Muscle of leg (tissue), 3 donors: ENCODE measurements at regions not wholly inside any gene's neighbourhood (a gene's known extent, or its start where the extent isn't known, plus 50 kb on each side); places are given as distances from the start of the nearest gene placed in this dataset.

ENCODE experiments used
- DNase-seq: peaks from one replicate; pipeline ENCODE4 v3.0.0; 2013
- H3K27ac ChIP-seq: one replicate; pipeline ENCODE4 v1.5.1; 2013; ENCODE audit warnings: mild to moderate bottlenecking, low read length, control low read depth
- H3K27me3 ChIP-seq: one replicate; pipeline ENCODE4 v1.6.1; 2013; ENCODE audit warnings: low read length; ENCODE audit not compliant: control insufficient read depth, insufficient read depth
- H3K36me3 ChIP-seq: one replicate; pipeline ENCODE4 v1.6.1; 2013; ENCODE audit warnings: low read length; ENCODE audit not compliant: control insufficient read depth, insufficient read depth
- H3K4me1 ChIP-seq: one replicate; pipeline ENCODE4 v1.6.1; 2013; ENCODE audit warnings: low read length; ENCODE audit not compliant: control insufficient read depth, insufficient read depth
- H3K4me3 ChIP-seq: one replicate; pipeline ENCODE4 v1.5.1; 2013; ENCODE audit warnings: low read length, control low read depth
- H3K9me3 ChIP-seq: replicated peaks from 2 replicates; pipeline ENCODE4 v1.6.1; 2013; ENCODE audit warnings: low read depth, low read length; ENCODE audit not compliant: control insufficient read depth
- WGBS: methylation state at CpG from one replicate; pipeline ENCODE4 v1.1.5; 2013; ENCODE audit warnings: missing lambda C conversion rate; ENCODE audit not compliant: insufficient coverage; 5-methylcytosine and 5-hydroxymethylcytosine counted together

DNA sequence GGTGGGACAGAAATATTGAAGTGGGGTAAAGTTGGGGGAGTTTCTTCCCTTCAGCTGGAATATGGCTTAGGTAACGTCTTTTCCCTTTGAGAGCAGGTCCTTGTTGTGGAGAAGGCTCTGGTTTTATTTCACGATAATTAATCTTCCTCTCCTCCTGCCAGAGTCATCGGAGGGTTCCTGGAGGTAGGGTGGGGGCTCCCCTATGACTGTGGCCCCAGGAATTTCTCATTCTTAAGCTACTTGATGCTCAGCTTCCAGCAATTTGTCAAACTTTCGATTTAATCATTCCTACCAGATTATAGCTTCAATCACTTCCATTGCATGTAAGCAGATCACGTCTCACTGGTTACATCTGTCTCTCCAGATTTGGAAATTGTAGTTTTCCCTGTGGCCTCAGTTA is 242.8 kb upstream of the PLET1 start:
- no peaks in the 10 kb centered on the region for H3K9me3 ChIP-seq
- H3K27ac ChIP-seq = no peak overlapping the region
- 100% methylated on average over 1 of the region's 5 CpGs for WGBS
- H3K4me1 ChIP-seq = no peaks in the 10 kb centered on the region
- H3K27me3 ChIP-seq = peaks cover 6% of the 10 kb centered on the region
- no peak overlapping the region for H3K4me3 ChIP-seq
- no peaks in the 10 kb centered on the region for H3K36me3 ChIP-seq
- no peak for DNase-seq

GRCh38 chr11:112504056-112504455 is 243.4 kb upstream of the PLET1 start:
- H3K9me3 ChIP-seq = no peaks in the 10 kb centered on the region
- no peak for DNase-seq
- WGBS = no CpG with 5 or more reads among the region's 1 CpG
- no peak overlapping the region for H3K4me3 ChIP-seq
- no peaks in the 10 kb centered on the region for H3K36me3 ChIP-seq
- peaks cover under 1% of the 10 kb centered on the region for H3K27me3 ChIP-seq
- H3K4me1 ChIP-seq = no peaks in the 10 kb centered on the region
- no peak overlapping the region for H3K27ac ChIP-seq

GRCh38 chr11:112506852-112507251 is 246.2 kb upstream of the PLET1 start:
- Histone ChIP-seq H3K27me3 (peaks cover 5% of the 10 kb centered on the region), H3K4me3 (no peak overlapping the region), H3K4me1 (no peaks in the 10 kb centered on the region), H3K27ac (no peak overlapping the region), H3K36me3 (no peaks in the 10 kb centered on the region), H3K9me3 (no peaks in the 10 kb centered on the region)
- no peak for DNase-seq
- WGBS = no CpG with 5 or more reads among the region's 1 CpG

DNA sequence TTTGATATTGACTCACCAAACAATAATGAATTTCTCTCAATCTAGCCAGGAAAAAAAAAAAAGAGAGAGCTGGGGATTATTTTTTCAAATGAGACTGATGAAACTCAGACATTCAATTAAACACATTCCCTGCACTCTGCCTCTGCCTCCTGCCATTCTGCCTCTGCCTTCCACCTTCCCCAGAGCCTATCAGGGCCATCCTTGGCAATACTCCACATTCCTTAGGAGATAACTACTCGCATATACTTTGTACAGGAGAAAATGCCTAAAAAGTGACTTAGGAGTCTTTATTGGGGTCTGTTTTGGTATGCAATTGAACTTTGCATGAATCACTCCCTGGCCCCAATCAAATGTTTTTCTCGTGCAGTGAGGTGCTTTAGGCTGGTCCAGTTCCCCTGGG is 246.6 kb upstream of the PLET1 start:
- DNase-seq = no peak
- no peaks in the 10 kb centered on the region for H3K4me1 ChIP-seq
- peaks cover 5% of the 10 kb centered on the region for H3K27me3 ChIP-seq
- WGBS = no CpG with 5 or more reads among the region's 2 CpGs
- H3K27ac ChIP-seq = no peak overlapping the region
- no peaks in the 10 kb centered on the region for H3K36me3 ChIP-seq
- no peaks in the 10 kb centered on the region for H3K9me3 ChIP-seq
- no peak overlapping the region for H3K4me3 ChIP-seq

DNA sequence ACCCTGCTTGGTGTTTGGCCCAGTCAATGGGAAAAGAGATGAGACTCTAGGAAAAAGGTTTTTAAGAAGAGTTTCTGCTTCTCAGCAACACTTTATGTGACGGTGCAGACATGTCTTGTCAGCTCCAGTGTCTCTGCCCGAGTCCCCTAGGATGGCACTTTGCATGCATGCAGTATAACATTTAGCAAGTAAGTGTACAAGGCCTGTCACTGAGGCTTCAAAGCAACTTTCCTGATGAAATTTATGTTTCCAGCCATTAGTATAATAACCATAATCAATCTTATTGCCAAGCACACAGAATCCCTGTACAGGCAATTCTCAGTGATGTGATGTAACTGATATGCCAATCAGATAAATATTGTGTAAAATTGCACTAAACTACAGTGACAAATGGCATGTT is 248.1 kb upstream of the PLET1 start:
- Histone ChIP-seq H3K9me3 (no peaks in the 10 kb centered on the region), H3K36me3 (no peaks in the 10 kb centered on the region), H3K27ac (no peak overlapping the region), H3K27me3 (peaks cover 5% of the 10 kb centered on the region), H3K4me3 (no peak overlapping the region), H3K4me1 (no peaks in the 10 kb centered on the region)
- DNase-seq = no peak
- 71% methylated on average over 2 of the region's 2 CpGs for WGBS

DNA sequence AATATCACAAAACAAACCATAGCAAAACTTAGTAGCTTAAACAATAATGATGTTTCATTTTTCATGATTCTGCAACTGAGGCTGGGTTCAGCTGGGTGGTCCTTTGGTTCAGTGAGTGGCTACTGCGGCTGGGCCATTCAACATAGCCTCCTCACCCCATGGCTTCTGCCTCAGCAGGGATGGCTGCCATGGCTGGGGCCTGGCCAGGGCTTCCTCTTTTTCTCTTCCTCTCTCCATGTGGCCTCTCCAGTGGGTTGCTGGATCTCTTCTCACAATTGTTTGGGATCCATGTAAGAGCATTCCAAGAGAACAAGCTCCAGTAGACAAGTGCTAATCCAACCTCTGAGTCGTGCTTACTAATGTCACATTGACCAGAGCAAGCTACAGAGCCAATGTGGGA is 248.6 kb upstream of the PLET1 start:
- DNase-seq = no peak
- no peaks in the 10 kb centered on the region for H3K9me3 ChIP-seq
- no peak overlapping the region for H3K27ac ChIP-seq
- no peaks in the 10 kb centered on the region for H3K4me1 ChIP-seq
- peaks cover 8% of the 10 kb centered on the region for H3K27me3 ChIP-seq
- H3K4me3 ChIP-seq = no peak overlapping the region
- WGBS = 20% methylated on average over 1 of the region's 2 CpGs
- H3K36me3 ChIP-seq = no peaks in the 10 kb centered on the region

GRCh38 chr11:112511271-112511670 is 250.6 kb upstream of the PLET1 start:
- H3K9me3 ChIP-seq = no peaks in the 10 kb centered on the region
- H3K4me1 ChIP-seq = no peaks in the 10 kb centered on the region
- H3K4me3 ChIP-seq = no peak overlapping the region
- no peak overlapping the region for H3K27ac ChIP-seq
- no peaks in the 10 kb centered on the region for H3K36me3 ChIP-seq
- DNase-seq = no peak
- peaks cover 9% of the 10 kb centered on the region for H3K27me3 ChIP-seq
- WGBS = no CpG with 5 or more reads among the region's 1 CpG

GRCh38 chr11:112511911-112512310 is 251.3 kb upstream of the PLET1 start:
- H3K4me3 ChIP-seq = no peak overlapping the region
- DNase-seq = no peak
- WGBS = no CpG with 5 or more reads among the region's 1 CpG
- no peak overlapping the region for H3K27ac ChIP-seq
- no peaks in the 10 kb centered on the region for H3K9me3 ChIP-seq
- H3K4me1 ChIP-seq = no peaks in the 10 kb centered on the region
- H3K36me3 ChIP-seq = no peaks in the 10 kb centered on the region
- H3K27me3 ChIP-seq = peaks cover 9% of the 10 kb centered on the region

- H3K36me3 ChIP-seq = no peaks in the 10 kb centered on the region
- no peak overlapping the region for H3K4me3 ChIP-seq
- DNase-seq = no peak
- H3K9me3 ChIP-seq = no peaks in the 10 kb centered on the region
- peaks cover 9% of the 10 kb centered on the region for H3K27me3 ChIP-seq
- WGBS = 67% methylated on average over 1 of the region's 2 CpGs
- H3K27ac ChIP-seq = no peak overlapping the region
- H3K4me1 ChIP-seq = no peaks in the 10 kb centered on the region
Measured at GRCh38 chr11:112513417-112513816, 252.8 kb upstream of the PLET1 start.

DNA sequence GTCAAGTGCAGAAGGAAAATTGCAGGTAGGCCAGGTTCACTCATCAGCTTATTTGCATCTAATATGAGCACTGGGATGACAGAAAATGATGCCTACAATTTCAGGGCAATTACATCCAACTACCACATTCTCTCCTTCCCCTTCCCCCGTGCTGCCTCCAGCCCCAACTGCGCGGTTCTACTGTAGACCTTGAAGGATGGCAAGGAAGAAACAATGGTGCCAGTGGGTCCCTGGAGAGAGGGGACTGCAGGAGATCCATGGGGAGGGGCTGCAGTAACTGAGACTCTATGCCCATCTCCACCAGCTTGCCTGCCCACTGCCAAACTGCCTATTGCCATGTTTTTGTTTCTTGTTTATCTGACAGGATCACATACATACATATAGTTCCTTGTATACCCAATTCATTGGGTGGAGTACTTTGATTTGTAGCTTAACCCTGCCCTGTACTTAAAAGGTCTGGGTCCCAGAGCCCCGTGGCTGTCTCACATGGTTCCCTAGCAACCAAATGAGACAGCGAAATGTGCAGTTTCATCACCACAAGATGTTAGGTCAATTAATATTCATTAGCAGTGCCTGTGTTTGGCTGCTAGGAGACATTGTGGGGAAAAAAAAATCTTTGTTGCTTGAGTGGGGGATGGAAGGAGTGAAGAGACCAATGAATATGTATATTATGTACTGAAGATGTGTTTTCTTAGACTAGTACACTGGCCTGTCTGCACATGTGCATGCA is 253.5 kb upstream of the PLET1 start:
- Histone ChIP-seq H3K36me3 (no peaks in the 10 kb centered on the region), H3K4me3 (no peak overlapping the region), H3K27ac (no peak overlapping the region), H3K4me1 (no peaks in the 10 kb centered on the region), H3K27me3 (peaks cover 9% of the 10 kb centered on the region), H3K9me3 (no peaks in the 10 kb centered on the region)
- WGBS = no CpG with 5 or more reads among the region's 5 CpGs
- DNase-seq = no peak

- H3K27me3 ChIP-seq = peaks cover 4% of the 10 kb centered on the region
- H3K27ac ChIP-seq = no peak overlapping the region
- no peaks in the 10 kb centered on the region for H3K36me3 ChIP-seq
- no peak for DNase-seq
- H3K4me3 ChIP-seq = no peak overlapping the region
- 0% methylated on average over 1 of the region's 2 CpGs for WGBS
- H3K4me1 ChIP-seq = no peaks in the 10 kb centered on the region
- no peaks in the 10 kb centered on the region for H3K9me3 ChIP-seq
Measured at GRCh38 chr11:112516261-112516660, 255.6 kb upstream of the PLET1 start.
